ENCODE measurements at regions not wholly inside any gene's neighbourhood (a gene's known extent, or its start where the extent isn't known, plus 50 kb on each side); places are given as distances from the start of the nearest gene placed in this dataset.

- TF ChIP-seq EZH2phosphoT487 (conservative IDR thresholded peaks at IDR 0.05; ENCODE audit: low read length), result no peak
- TF ChIP-seq, protein P1, sequence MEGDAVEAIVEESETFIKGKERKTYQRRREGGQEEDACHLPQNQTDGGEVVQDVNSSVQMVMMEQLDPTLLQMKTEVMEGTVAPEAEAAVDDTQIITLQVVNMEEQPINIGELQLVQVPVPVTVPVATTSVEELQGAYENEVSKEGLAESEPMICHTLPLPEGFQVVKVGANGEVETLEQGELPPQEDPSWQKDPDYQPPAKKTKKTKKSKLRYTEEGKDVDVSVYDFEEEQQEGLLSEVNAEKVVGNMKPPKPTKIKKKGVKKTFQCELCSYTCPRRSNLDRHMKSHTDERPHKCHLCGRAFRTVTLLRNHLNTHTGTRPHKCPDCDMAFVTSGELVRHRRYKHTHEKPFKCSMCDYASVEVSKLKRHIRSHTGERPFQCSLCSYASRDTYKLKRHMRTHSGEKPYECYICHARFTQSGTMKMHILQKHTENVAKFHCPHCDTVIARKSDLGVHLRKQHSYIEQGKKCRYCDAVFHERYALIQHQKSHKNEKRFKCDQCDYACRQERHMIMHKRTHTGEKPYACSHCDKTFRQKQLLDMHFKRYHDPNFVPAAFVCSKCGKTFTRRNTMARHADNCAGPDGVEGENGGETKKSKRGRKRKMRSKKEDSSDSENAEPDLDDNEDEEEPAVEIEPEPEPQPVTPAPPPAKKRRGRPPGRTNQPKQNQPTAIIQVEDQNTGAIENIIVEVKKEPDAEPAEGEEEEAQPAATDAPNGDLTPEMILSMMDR (IDR thresholded peaks at IDR 0.05; ENCODE audit: insufficient read depth, low read length, poor library complexity, severe bottlenecking), result no peak
These were observed 118.7 kb downstream of the CYP26B1 start for GRCh38 chr2:72028996-72029395.
